ENCODE measurements at regions not wholly inside any gene's neighbourhood (a gene's known extent, or its start where the extent isn't known, plus 50 kb on each side); places are given as distances from the start of the nearest gene placed in this dataset.
"Not testable (repeated sequence)": the region's sequence is repeated elsewhere in the genome, so short reads cannot be mapped to it uniquely, and the experiment has no call there.

- DNase-seq: peak in 1 of 4 experiments; percentile 12
These were observed 91.7 kb upstream of the IGSF10 start for GRCh38 chr3:151552589-151552988.

DNA sequence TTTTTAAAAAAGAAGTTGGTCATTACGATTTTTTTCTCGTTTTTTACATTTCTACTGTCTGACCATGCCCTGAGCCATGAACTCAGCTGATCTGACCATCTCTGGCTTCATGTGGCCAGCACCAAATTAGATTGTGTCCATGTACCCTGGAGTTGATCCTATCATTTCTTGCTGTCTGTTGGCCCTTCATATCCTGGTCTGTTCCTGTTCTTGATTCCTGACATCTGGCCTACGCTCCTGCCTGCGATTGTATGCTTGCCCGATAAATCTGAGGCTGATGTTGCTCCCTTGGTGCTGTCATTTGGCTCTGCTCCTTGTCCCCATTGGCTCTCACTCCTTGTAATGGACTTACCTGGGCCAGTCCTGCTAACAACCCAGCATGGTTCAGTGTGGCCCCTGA lies 89.8 kb upstream of the IGSF10 start:
- DNase-seq: no peak

- no peak for DNase-seq
These were observed 89.3 kb upstream of the IGSF10 start for GRCh38 chr3:151550025-151550618.

DNA sequence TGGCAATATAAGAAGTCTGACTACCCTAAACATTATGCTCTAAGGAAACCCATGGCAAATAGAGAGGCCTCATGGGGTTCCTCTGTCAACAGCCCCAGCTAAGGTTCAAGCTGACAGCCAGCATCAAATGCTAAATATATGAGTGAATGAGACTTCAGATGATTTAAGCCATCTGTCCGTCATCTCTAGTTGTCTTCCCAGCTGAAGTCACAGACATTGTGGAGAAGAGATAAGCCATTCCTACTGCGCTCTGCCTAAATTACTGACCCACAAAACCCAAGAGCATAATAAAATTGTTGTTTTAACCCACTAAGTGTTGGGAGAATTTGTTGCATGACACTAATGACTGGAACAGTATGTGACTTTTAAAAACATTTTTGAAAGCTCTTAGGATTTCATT lies 87.3 kb upstream of the IGSF10 start:
- no peak for DNase-seq

DNA sequence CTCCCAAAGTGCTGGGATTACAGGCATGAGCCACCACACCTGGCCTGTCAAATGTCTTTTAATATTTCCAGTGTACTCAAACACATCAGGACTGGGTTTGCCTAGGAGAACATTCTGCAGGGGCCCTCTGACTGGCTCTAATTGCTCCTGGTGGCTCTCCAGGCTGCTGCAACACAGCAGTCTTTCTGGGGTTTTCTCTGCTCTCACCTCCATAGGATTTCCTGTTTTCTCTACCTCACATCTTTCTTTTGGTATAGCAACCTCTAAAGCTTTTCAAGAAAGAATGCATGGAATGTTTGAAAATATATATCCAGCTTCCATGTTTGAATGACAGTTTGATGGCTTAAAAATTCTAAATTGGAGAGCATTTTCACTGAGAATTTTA lies 83.3 kb upstream of the IGSF10 start:
- no peak for DNase-seq

GRCh38 chr3:151541178-151541577 lies 80.3 kb upstream of the IGSF10 start:
- DNase-seq: no peak

DNA sequence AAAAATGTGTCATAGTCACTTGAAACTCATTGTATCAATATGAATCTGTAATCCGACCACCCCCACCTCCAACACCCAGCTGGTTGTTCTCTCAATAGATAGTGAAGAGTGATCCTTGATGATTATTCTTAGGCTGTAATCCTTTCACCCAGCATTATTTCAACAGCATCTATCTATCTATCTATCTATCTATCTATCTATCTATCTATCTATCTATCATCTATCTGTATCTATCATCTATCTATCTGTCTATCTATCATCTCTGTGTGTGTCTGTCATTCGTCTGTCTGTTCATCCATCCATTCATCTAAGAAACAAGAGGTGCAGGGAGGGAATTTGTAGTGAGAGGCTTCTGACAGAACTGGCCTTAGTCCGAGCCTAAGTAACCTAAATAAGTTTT lies 78.7 kb upstream of the IGSF10 start:
- no peak for DNase-seq

DNA sequence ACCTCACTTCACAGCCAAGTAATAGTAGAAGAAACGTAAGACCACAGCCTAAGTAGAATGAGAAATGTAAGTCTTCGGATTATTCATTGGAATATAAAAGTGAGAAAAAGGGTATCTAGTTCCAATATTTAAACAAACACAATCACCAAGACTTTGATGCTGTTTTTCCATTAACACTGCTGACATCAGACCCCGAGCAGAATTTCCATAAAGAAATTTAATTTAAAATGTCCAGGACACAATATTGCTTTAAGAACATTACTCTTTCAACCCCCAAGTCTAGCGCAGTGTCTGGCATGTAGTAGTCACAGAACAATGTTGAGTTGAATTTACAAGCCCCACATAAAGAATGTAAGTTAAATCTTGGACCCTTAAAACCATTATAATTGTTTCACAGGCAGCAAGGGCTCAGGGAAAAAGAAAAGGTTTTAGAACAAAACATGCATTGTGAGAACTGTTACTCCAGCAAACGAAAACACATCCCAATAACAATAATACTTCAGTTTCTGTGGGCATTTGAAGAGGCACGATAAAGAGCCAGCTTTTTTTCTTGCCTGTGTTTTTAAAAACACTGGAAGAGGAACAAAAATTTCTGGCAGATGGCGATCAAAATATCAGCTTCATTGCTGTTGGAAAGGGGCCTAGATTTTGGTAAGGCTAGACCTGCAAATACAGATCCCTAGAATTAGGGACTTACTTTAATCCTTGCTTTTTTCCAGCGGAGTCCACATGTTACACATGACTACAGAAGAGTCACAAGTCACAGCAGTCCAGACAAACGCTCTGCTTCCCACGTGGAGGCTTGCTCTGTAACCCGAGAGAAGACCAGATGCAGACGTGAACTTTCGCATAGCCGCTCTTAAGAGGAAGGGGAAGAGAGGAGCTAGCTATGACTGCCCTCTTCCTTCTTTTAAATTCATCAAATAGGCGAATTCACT lies 77.9 kb upstream of the IGSF10 start:
- peak in 3 of 4 experiments; percentile 32 to 48 (median 43) for DNase-seq

GRCh38 chr3:151537726-151538125 lies 76.9 kb upstream of the IGSF10 start:
- DNase-seq: no peak

DNA sequence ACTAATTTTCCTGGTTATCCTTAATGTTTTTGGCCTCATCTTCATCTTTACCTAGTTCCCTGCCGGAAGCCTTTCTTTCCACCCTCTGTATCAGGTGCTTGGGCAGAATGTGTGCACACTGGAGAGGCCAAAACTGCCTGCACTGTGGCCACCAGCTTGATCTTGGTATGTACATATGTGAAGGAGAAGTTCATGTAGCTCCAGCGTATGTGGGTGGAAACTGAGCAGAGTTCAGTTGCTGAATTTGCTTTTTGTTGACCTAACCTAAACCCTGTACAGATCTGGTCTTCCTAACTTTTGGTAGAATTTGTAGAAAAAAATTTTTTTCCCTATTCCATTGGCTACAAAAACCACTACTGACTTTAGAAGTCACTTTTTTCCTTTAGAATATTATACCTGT lies 65.9 kb upstream of the IGSF10 start:
- peak; percentile 35 to 64 (median 62) for DNase-seq

GRCh38 chr3:151520105-151520504 lies 59.2 kb upstream of the IGSF10 start:
- DNase-seq: no peak

GRCh38 chr3:151511433-151511832 lies 50.6 kb upstream of the IGSF10 start:
- not testable (repeated sequence) for DNase-seq
